Astrocyte (in vitro differentiated cells and primary cell): ENCODE measurements at regions not wholly inside any gene's neighbourhood (a gene's known extent, or its start where the extent isn't known, plus 50 kb on each side); places are given as distances from the start of the nearest gene placed in this dataset.

Experiments used
- EZH2 ChIP-seq: IDR thresholded peaks from 2 replicates; pipeline ENCODE4 v1.6.1; 2012; ENCODE audit warnings: mild to moderate bottlenecking, low read length, inconsistent platforms; ENCODE audit not compliant: insufficient read depth
- TF ChIP-seq, protein P1 (sequence below): IDR thresholded peaks from 2 replicates; pipeline ENCODE4 v1.5.1; 2011; ENCODE audit warnings: low read depth, mild to moderate bottlenecking, inconsistent platforms, low read length, moderate library complexity; ENCODE audit not compliant: insufficient read depth

GRCh38 chr5:63164838-63165535 lies 586.4 kb downstream of the LRRC70 start:
- TF ChIP-seq, protein P1, sequence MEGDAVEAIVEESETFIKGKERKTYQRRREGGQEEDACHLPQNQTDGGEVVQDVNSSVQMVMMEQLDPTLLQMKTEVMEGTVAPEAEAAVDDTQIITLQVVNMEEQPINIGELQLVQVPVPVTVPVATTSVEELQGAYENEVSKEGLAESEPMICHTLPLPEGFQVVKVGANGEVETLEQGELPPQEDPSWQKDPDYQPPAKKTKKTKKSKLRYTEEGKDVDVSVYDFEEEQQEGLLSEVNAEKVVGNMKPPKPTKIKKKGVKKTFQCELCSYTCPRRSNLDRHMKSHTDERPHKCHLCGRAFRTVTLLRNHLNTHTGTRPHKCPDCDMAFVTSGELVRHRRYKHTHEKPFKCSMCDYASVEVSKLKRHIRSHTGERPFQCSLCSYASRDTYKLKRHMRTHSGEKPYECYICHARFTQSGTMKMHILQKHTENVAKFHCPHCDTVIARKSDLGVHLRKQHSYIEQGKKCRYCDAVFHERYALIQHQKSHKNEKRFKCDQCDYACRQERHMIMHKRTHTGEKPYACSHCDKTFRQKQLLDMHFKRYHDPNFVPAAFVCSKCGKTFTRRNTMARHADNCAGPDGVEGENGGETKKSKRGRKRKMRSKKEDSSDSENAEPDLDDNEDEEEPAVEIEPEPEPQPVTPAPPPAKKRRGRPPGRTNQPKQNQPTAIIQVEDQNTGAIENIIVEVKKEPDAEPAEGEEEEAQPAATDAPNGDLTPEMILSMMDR: no peak
- TF ChIP-seq EZH2: no peak
